ENCODE measurements at regions not wholly inside any gene's neighbourhood (a gene's known extent, or its start where the extent isn't known, plus 50 kb on each side); places are given as distances from the start of the nearest gene placed in this dataset.
"Not testable (repeated sequence)": the region's sequence is repeated elsewhere in the genome, so short reads cannot be mapped to it uniquely, and the experiment has no call there.

- FAIRE-seq (peak; percentile 69), DNase-seq (ENCODE audit: low spot score) (peak; percentile 15)
Observed at GRCh38 chr9:26669701-26670670, 222.6 kb downstream of the CAAP1 start.

DNA sequence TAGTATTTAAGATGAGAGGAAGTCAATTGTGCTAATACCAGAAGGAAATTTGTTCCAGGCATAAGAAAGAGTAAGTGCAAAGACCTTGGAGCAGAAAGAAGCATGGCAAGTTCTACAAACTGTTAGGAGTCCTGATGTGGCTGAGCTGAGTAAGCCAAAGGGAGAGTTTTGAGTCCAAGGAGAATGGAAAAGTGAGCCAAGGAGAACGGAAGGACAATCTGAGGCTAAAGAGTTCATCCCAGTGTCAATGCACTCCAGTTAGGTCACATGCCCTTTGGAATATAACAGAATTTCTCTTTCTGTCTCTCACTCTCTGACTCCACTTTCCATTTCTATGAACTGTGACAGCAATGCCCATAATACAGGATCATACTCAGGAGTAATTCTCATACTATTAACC is 224.7 kb downstream of the CAAP1 start:
- DNase-seq (ENCODE audit: low spot score) (no peak), FAIRE-seq (no peak)

- DNase-seq (ENCODE audit: low spot score) (no peak), FAIRE-seq (no peak)
Observed at GRCh38 chr9:26665666-26666065, 226.9 kb downstream of the CAAP1 start.

DNA sequence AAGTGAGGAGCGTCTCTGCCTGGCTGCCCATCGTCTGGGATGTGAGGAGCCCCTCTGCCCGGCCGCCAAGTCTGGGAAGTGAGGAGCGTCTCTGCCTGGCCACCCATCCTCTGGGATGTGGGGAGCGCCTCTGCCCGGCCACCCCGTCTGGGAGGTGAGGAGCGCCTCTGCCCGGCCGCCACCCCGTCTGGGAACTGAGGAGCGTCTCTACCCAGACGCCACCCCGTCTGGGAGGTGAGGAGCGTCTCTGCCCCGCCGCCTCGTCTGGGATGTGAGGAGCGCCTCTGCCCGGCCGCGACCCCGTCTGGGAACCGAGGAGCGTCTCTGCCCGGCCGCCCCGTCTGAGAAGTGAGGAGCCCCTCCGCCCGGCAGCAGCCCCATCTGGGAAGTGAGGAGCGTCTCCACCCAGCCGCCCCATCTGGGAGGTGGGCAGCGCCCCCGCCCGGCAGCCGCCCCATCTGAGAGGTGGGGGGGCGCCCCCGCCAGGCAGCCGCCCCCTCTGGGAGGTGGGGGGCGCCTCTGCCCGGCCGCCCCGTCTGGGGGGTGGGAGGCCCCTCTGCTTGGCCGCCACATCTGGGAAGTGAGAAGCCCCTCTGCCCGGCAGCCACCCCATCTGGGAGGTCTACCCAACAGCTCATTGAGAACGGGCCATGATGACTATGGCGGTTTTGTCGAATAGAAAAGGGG is 228.4 kb downstream of the CAAP1 start:
- not testable (repeated sequence) for DNase-seq (ENCODE audit: low spot score); FAIRE-seq

- DNase-seq (ENCODE audit: low spot score) (peak; percentile 57), FAIRE-seq (peak; percentile 91)
Observed at GRCh38 chr9:26662476-26662875, 230.1 kb downstream of the CAAP1 start.

- no peak for DNase-seq (ENCODE audit: low spot score)
- no peak for FAIRE-seq
Observed at GRCh38 chr9:26658476-26658875, 234.1 kb downstream of the CAAP1 start.

GRCh38 chr9:26657958-26658357 is 234.6 kb downstream of the CAAP1 start:
- DNase-seq (ENCODE audit: low spot score) (peak; percentile 22), FAIRE-seq (no peak)

GRCh38 chr9:26656003-26656870 is 236.4 kb downstream of the CAAP1 start:
- FAIRE-seq (no peak), DNase-seq (ENCODE audit: low spot score) (no peak)

DNA sequence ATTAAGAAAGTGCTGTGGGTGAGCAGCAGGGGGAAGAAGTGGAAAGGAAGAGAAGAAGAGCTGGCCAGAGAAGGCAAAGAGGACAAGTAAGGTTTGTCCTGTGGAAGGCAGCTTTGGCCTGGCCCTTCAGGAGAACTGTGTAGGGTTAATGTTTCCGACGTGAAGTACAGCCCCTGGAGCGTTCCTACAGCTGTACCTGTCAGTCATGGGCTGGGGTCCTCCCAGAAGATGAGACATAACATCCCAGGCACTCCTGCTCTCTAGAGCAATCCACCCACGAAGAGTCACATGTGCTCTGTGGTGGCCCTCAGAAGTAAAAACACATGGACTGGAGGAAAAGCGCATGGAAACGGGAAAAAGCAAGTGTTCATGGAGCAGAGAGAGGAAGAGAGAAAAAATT is 237.4 kb downstream of the CAAP1 start:
- no peak for FAIRE-seq

GRCh38 chr9:26650325-26650724 is 242.3 kb downstream of the CAAP1 start:
- no peak for DNase-seq (ENCODE audit: low spot score)
- no peak for FAIRE-seq

More for the DNA sequence above, 237.4 kb downstream of the CAAP1 start:
- no peak for DNase-seq (ENCODE audit: low spot score)

DNA sequence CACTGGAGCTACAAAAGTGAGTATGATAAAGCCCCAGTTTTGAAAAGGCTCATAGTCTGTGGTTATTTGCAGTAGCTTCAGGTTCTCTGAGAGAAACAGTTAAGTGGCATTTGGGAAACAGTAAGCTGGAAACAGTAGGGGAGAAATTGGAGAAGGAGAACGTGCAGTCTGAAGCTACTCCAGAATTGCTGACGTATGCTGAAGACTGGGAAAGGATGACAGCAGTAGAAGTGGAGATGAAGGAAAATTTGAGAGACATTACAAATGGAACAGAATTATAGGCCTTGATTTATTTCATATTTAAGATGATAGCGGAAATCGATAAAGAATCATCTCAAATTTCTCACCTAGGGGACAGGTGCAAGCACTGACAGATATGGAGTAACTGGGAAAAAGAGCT is 248.8 kb downstream of the CAAP1 start:
- FAIRE-seq, result no peak
- no peak for DNase-seq (ENCODE audit: low spot score)

- FAIRE-seq, result no peak
Observed at GRCh38 chr9:26639761-26640160, 252.8 kb downstream of the CAAP1 start.

DNA sequence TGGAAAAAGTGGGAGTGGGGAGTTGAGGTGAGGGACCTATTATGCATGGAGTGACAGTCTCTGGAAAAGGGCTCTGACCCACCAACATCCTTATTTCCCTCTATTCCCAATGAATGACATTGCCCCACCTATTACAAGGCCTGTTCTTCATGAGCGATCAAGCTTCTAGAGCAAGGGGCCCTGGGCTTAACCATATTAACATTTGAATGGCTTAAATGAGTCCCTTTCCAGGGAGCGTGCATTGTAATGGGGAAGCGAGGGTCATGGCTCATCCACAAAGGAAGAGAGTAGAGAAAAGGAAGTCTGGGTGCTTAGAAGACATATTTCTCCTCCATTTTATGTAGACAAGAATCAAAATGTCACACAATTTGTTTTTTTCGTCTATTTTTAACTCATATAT is 255.5 kb downstream of the CAAP1 start:
- FAIRE-seq, result no peak
- no peak for DNase-seq (ENCODE audit: low spot score)

More at GRCh38 chr9:26639761-26640160, 252.8 kb downstream of the CAAP1 start:
- DNase-seq (ENCODE audit: low spot score), result no peak

DNA sequence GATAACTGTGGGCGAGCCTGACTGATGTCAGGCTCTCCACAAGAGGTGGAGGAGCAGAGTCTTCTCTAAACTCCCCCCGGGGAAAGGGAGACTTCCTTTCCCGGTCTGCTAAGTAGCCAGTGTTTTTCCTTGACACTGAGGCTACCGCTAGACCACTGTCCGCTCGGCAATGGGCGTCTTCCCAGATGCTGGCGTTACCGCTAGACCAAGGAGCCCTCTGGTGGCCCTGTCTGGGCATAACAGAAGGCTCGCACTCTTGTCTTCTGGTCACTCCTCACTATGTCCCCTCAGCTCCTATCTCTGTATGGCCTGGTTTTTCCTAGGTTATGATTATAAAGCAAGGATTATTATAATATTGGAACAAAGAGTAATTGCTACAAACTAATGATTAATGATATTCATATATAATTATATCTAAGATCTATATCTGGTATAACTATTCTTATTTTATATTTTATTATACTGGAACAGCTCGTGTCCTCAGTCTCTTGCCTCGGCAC is 278.7 kb downstream of the CAAP1 start:
- FAIRE-seq; DNase-seq (ENCODE audit: low spot score): not testable (repeated sequence)

DNA sequence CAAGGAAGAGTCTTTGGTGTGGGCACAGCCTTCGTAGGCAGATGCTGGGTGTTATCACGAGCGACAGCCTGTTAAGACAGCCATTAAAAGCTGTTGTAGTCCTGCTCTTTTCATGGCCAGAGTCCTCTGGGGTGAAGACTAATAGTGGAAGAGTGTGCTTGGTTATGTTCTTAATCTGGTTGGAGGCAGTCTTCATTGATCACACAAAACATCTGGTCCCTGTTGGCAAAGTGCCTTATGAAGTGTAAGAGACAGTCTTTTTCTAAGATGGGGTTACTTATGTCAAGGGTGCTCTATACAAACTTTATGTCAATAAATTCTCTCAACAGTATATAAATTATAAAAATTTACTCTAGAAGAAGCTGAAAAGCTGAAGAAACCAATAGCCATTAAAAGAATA is 280.4 kb downstream of the CAAP1 start:
- DNase-seq (ENCODE audit: low spot score), result no peak
- FAIRE-seq, result no peak

DNA sequence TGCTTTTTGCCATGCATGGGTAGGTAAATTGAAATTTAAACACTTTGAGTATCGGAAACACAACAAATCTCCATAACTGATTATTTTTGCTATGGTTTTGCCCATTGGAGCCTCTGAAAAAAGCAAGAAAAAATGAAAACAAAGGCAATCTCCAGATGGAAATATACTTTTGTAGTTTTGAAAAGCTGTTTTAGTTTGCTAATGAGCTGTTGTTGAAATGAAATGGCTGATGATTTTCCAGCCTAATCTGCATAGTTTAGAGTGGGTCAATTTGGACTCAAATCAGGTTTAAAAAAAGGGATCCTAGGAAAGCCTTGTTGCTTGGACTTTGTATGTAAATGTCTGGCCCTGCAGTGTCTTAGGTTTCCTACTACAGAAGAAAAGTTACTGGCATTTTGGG is 285.8 kb downstream of the CAAP1 start:
- FAIRE-seq (no peak), DNase-seq (ENCODE audit: low spot score) (no peak)

GRCh38 chr9:26605367-26605766 is 287.2 kb downstream of the CAAP1 start:
- FAIRE-seq (no peak), DNase-seq (ENCODE audit: low spot score) (no peak)

- FAIRE-seq, result no peak
- no peak for DNase-seq (ENCODE audit: low spot score)
Observed at GRCh38 chr9:26604076-26604662, 288.4 kb downstream of the CAAP1 start.

- FAIRE-seq (no peak), DNase-seq (ENCODE audit: low spot score) (no peak)
Observed at GRCh38 chr9:26603617-26604016, 289.0 kb downstream of the CAAP1 start.

GRCh38 chr9:26597542-26598149 is 295.0 kb downstream of the CAAP1 start:
- no peak for DNase-seq (ENCODE audit: low spot score)

More at GRCh38 chr9:26597542-26598149, 295.0 kb downstream of the CAAP1 start:
- no peak for FAIRE-seq

All from RCC 7860 (cell line).